ENCODE measurements at regions not wholly inside any gene's neighbourhood (a gene's known extent, or its start where the extent isn't known, plus 50 kb on each side); places are given as distances from the start of the nearest gene placed in this dataset.

GRCh38 chr13:64801768-64802167 lies 2428.4 kb downstream of the PCDH9 start:
- TF ChIP-seq TARDBP (IDR thresholded peaks at IDR 0.05): no peak
- no peak for TF ChIP-seq ELF4 (IDR thresholded peaks at IDR 0.05)
- no peak for TF ChIP-seq BHLHE40 (IDR thresholded peaks at IDR 0.05; ENCODE audit: borderline replicate concordance)
- no peak for TF ChIP-seq L3MBTL2 (conservative IDR thresholded peaks at IDR 0.05)
- no peak for TF ChIP-seq HDGF (IDR thresholded peaks at IDR 0.05; ENCODE audit: borderline replicate concordance)
- no peak for TF ChIP-seq SP1 (IDR thresholded peaks at IDR 0.05)

Measured in HEK293T (cell line).